ENCODE measurements at regions not wholly inside any gene's neighbourhood (a gene's known extent, or its start where the extent isn't known, plus 50 kb on each side); places are given as distances from the start of the nearest gene placed in this dataset.

DNA sequence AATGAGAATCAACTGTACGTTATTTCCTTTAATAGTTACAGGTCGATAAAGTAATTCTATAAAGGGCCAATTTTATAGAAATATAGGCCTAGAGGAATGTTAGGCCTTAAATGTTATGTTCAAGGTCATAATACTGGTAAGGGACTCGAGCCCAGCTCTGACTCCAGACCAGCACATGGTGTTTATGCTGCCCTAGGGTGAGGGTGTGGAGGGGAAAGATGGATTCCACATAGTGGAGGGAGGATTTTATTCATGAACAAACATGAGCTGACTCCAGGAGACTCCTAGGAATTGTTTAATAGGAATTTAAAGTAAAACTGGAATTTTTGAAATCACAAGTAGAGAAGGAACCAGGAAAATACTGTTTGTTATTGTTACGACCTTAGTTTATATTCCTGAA lies 139.9 kb downstream of the LACC1 start (continued):
- TF ChIP-seq RAD21 (IDR thresholded peaks at IDR 0.05 in 1 of 2, conservative IDR thresholded peaks at IDR 0.05 in 1 of 2; ENCODE audit: low read depth in 2 of 2, low read length in 2 of 2) (no peak), SIN3A (conservative IDR thresholded peaks at IDR 0.05 in 1 of 2, IDR thresholded peaks at IDR 0.05 in 1 of 2; ENCODE audit: low read depth in 1 of 2, low read length in 2 of 2) (no peak), KDM1A (IDR thresholded peaks at IDR 0.05; ENCODE audit: borderline replicate concordance, low read length) (no peak)
